Loucy (cell line): ENCODE measurements at regions not wholly inside any gene's neighbourhood (a gene's known extent, or its start where the extent isn't known, plus 50 kb on each side); places are given as distances from the start of the nearest gene placed in this dataset.

Source experiments
- CTCF ChIP-seq: fragments of 200-600 bp; sonication (generic); conservative IDR thresholded peaks from 2 replicates; pipeline ENCODE4 v1.5.1; 2014; ENCODE audit warnings: mild to moderate bottlenecking, antibody characterized with exemption, low read length
- EZH2phosphoT487 ChIP-seq: fragments of 200-600 bp; IDR thresholded peaks from 2 replicates; pipeline ENCODE4 v1.6.1; 2018; ENCODE audit warnings: antibody characterized with exemption, mild to moderate bottlenecking, moderate library complexity, borderline replicate concordance

- TF ChIP-seq CTCF (no peak), EZH2phosphoT487 (no peak)
Observed at GRCh38 chr1:31497601-31498000, 78.7 kb upstream of the TINAGL1 start.
